ENCODE measurements at regions not wholly inside any gene's neighbourhood (a gene's known extent, or its start where the extent isn't known, plus 50 kb on each side); places are given as distances from the start of the nearest gene placed in this dataset.
"Not testable (repeated sequence)": the region's sequence is repeated elsewhere in the genome, so short reads cannot be mapped to it uniquely, and the experiment has no call there.

DNA sequence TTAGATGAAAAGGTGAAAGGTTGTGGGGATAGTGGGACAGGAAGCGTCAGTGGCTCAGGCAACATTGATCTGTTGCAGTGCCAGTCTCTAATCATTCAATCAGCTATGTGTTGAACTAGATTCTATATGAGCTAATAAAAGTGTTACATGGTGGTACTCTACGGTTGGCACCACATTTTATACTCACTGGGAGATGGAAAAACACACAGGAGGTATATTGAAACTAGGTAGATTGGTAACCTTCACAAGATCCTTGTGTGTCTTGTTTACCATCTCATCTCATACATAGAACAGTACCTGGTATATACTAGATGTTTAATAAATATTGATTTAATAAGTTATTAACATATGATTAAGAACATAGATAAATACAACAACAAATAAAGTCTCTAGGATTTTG, 152.7 kb downstream of the NAA11 start:
- Histone ChIP-seq H3K4me3 (no peak overlapping the region), H3K4me1 (ENCODE audit: low read depth) (no peaks in the 10 kb centered on the region), H3K9me3 (ENCODE audit: low read depth) (no peaks in the 10 kb centered on the region), H3K27me3 (no peaks in the 10 kb centered on the region), H3K36me3 (no peaks in the 10 kb centered on the region), H3K27ac (no peak overlapping the region)
- DNase-seq (ENCODE audit: low read depth in 1 of 2, low spot score in 1 of 2), result no peak
- TF ChIP-seq, protein P1, sequence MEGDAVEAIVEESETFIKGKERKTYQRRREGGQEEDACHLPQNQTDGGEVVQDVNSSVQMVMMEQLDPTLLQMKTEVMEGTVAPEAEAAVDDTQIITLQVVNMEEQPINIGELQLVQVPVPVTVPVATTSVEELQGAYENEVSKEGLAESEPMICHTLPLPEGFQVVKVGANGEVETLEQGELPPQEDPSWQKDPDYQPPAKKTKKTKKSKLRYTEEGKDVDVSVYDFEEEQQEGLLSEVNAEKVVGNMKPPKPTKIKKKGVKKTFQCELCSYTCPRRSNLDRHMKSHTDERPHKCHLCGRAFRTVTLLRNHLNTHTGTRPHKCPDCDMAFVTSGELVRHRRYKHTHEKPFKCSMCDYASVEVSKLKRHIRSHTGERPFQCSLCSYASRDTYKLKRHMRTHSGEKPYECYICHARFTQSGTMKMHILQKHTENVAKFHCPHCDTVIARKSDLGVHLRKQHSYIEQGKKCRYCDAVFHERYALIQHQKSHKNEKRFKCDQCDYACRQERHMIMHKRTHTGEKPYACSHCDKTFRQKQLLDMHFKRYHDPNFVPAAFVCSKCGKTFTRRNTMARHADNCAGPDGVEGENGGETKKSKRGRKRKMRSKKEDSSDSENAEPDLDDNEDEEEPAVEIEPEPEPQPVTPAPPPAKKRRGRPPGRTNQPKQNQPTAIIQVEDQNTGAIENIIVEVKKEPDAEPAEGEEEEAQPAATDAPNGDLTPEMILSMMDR (IDR thresholded peaks at IDR 0.05; ENCODE audit: low read depth, low read length), result no peak

- no peak for DNase-seq (ENCODE audit: low read depth in 1 of 2, low spot score in 1 of 2)
- no peaks in the 10 kb centered on the region for H3K9me3 ChIP-seq (ENCODE audit: low read depth)
- no peaks in the 10 kb centered on the region for H3K27me3 ChIP-seq
- TF ChIP-seq, protein P1 (IDR thresholded peaks at IDR 0.05; ENCODE audit: low read depth, low read length), result no peak
- H3K4me3 ChIP-seq, result no peak overlapping the region
- H3K36me3 ChIP-seq, result no peaks in the 10 kb centered on the region
- no peaks in the 10 kb centered on the region for H3K4me1 ChIP-seq (ENCODE audit: low read depth)
- no peak overlapping the region for H3K27ac ChIP-seq
Measured at GRCh38 chr4:79170077-79170476, 155.8 kb downstream of the NAA11 start.

DNA sequence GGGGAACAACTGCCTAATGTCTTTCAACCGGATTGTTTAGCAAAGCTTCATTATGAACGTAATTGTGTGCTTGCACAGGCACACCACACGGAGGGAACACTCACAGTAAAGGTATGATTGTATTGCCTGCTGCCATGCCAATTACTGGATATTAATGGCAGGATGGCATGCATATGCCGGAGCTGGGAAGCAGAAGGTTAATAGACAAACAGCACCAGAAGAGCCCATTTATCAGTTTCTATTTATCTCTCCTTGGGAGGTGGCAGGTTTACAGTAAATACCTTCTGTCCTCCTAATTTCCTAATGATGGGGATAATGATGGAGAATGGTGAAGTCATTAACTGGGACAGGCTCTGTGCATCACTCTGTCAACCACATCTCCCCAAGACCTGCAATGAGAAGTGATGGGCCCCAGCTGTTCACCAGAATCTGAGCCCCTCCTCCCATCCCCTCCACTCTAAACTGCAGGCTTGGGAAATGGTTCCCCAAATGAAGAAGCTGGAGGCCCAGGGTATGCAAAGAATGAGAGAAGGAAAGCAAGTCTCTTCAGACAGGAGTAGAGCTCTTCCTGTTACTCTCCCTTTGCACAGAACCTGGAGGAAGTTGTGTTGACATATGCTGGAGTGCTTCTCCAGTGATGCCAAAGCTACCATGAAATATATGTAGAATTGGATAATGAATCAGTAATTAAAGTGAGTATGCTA, 160.8 kb downstream of the NAA11 start:
- Histone ChIP-seq H3K4me1 (ENCODE audit: low read depth) (peaks cover 11% of the 10 kb centered on the region), H3K27ac (no peak overlapping the region), H3K36me3 (no peaks in the 10 kb centered on the region), H3K27me3 (no peaks in the 10 kb centered on the region), H3K4me3 (no peak overlapping the region), H3K9me3 (ENCODE audit: low read depth) (no peaks in the 10 kb centered on the region)
- DNase-seq (ENCODE audit: low read depth in 1 of 2, low spot score in 1 of 2), result no peak
- TF ChIP-seq, protein P1 (IDR thresholded peaks at IDR 0.05; ENCODE audit: low read depth, low read length), result no peak

DNA sequence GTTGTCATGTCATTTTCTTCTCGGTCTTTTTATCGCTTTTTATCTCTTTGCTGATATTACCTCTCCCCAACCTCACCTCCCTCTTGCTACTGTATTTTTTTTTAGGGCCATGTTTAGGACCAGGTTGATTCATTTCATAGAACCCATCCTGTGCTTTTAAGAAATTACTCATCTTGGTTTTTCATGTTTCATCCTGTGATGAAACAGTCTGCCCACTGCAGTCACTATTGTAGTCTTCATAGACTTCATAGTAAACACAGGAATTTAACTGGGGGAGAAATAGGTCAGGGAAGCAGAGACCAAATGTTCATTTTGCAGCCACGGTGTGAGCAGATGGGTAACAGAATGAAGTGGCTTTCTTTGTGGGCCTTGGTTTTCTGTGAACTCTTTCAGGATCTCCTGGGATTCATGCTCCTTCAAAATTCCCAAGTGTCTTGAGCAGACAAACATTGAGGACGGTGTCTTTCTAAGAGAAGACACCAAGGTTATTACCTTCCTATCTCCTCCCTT, 161.8 kb downstream of the NAA11 start:
- TF ChIP-seq, protein P1 (IDR thresholded peaks at IDR 0.05; ENCODE audit: low read depth, low read length), result no peak
- Histone ChIP-seq H3K27me3 (no peaks in the 10 kb centered on the region), H3K27ac (no peak overlapping the region), H3K4me3 (no peak overlapping the region), H3K9me3 (ENCODE audit: low read depth) (no peaks in the 10 kb centered on the region), H3K36me3 (no peaks in the 10 kb centered on the region), H3K4me1 (ENCODE audit: low read depth) (peaks cover 11% of the 10 kb centered on the region)
- DNase-seq (ENCODE audit: low read depth in 1 of 2, low spot score in 1 of 2), result no peak

DNA sequence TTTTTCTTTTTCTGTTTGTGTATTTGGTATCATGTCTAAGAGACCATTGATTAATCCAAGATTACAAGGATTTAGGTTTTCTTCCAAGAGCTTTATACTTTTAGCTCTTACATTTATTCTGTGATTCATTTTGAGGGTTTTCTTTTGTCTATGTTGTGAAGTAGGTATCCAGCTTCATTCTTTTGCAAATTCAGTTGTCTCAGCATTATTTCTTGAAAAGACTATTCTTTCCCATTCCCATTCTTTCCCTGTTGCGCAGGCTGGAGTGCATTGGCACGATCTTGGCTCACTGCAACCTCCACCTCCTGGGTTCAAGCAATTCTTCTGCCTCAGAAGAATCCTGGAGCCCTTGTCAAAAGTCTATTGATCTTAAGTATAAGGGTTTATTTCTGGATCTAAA, 164.9 kb downstream of the NAA11 start:
- DNase-seq (ENCODE audit: low read depth in 1 of 2, low spot score in 1 of 2), result no peak
- peaks cover 11% of the 10 kb centered on the region for H3K4me1 ChIP-seq (ENCODE audit: low read depth)
- no peaks in the 10 kb centered on the region for H3K9me3 ChIP-seq (ENCODE audit: low read depth)
- no peaks in the 10 kb centered on the region for H3K36me3 ChIP-seq
- no peaks in the 10 kb centered on the region for H3K27me3 ChIP-seq
- H3K4me3 ChIP-seq, result no peak overlapping the region
- TF ChIP-seq, protein P1 (IDR thresholded peaks at IDR 0.05; ENCODE audit: low read depth, low read length), result no peak
- H3K27ac ChIP-seq, result no peak overlapping the region

- not testable (repeated sequence) for H3K27ac ChIP-seq; H3K9me3 ChIP-seq (ENCODE audit: low read depth); H3K4me3 ChIP-seq; H3K4me1 ChIP-seq (ENCODE audit: low read depth); H3K36me3 ChIP-seq; DNase-seq (ENCODE audit: low read depth in 1 of 2, low spot score in 1 of 2); H3K27me3 ChIP-seq
Measured at GRCh38 chr4:79158705-79159104, 167.2 kb downstream of the NAA11 start.
